MM.1S (cell line): ENCODE measurements at regions not wholly inside any gene's neighbourhood (a gene's known extent, or its start where the extent isn't known, plus 50 kb on each side); places are given as distances from the start of the nearest gene placed in this dataset.

ENCODE experiments used
- EZH2 ChIP-seq: fragments of 300-600 bp; sonication (generic); optimal IDR thresholded peaks from 2 replicates; pipeline ENCODE3; 2017; ENCODE audit warnings: low read depth, mild to moderate bottlenecking, antibody characterized with exemption, low read length, mixed read lengths
- EZH2phosphoT487 ChIP-seq: fragments of 300-600 bp; sonication (generic); IDR thresholded peaks from 2 replicates; pipeline ENCODE4 v1.6.1; 2018; ENCODE audit warnings: antibody characterized with exemption, low read length
- TF ChIP-seq, protein P1 (sequence below): fragments of 300-600 bp; sonication (generic); IDR thresholded peaks from 2 replicates; pipeline ENCODE4 v1.5.1; 2016; ENCODE audit warnings: antibody characterized with exemption, low read length, mixed read lengths

DNA sequence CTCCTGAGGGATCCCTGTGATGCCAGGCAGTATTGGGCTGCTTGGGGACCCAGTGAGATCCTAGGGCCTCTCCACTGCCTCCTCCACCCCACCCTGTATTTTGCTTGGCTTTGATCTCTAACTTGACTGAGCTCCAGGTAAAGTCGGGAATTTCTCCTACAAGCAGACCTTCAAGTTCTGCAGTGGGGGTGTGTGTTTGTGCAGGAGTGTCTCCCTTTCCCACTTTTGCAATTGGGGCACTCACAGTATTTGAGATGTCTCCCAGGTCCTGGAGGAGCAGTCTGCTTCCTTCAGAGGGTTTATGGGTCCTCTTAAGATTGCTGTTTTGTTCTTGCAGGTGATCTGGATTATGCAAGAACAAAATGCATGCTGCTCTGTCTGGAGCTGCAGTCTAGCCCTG is 68.9 kb downstream of the ALG10B start:
- TF ChIP-seq, protein P1, sequence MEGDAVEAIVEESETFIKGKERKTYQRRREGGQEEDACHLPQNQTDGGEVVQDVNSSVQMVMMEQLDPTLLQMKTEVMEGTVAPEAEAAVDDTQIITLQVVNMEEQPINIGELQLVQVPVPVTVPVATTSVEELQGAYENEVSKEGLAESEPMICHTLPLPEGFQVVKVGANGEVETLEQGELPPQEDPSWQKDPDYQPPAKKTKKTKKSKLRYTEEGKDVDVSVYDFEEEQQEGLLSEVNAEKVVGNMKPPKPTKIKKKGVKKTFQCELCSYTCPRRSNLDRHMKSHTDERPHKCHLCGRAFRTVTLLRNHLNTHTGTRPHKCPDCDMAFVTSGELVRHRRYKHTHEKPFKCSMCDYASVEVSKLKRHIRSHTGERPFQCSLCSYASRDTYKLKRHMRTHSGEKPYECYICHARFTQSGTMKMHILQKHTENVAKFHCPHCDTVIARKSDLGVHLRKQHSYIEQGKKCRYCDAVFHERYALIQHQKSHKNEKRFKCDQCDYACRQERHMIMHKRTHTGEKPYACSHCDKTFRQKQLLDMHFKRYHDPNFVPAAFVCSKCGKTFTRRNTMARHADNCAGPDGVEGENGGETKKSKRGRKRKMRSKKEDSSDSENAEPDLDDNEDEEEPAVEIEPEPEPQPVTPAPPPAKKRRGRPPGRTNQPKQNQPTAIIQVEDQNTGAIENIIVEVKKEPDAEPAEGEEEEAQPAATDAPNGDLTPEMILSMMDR, result no peak
- TF ChIP-seq EZH2phosphoT487 (no peak), EZH2 (no peak)
